Posterior cingulate gyrus (tissue), 11 donors: ENCODE measurements at regions not wholly inside any gene's neighbourhood (a gene's known extent, or its start where the extent isn't known, plus 50 kb on each side); places are given as distances from the start of the nearest gene placed in this dataset.
"Not testable (repeated sequence)": the region's sequence is repeated elsewhere in the genome, so short reads cannot be mapped to it uniquely, and the experiment has no call there.

Source experiments
- DNase-seq, 10 donors: peaks; one replicate each; pipeline versions ENCODE4 v3.0.0 to v3.0.0-alpha.2; 2020 to 2021; ENCODE audit warnings: mixed read lengths in 3 of 10
- intact Hi-C: fragments of 100-400 bp; cut with DNase I; formaldehyde crosslinking; loops from one replicate; pipeline ENCODE4 v1.15.1; 2023

- DNase-seq, result no peak
- intact Hi-C loops, result no loop called here
Measured at GRCh38 chr17:53640808-53641207, 181.9 kb upstream of the KIF2B start.

- intact Hi-C loops, result no loop called here
- DNase-seq, result no peak
Measured at GRCh38 chr17:53635444-53635843, 187.3 kb upstream of the KIF2B start.

- intact Hi-C loops, result no loop called here
- DNase-seq, result no peak
Measured at GRCh38 chr17:53633856-53634255, 188.9 kb upstream of the KIF2B start.

- no peak for DNase-seq
- intact Hi-C loops, result no loop called here
Measured at GRCh38 chr17:53631486-53631885, 191.2 kb upstream of the KIF2B start.

- DNase-seq, result no peak
- intact Hi-C loops, result no loop called here
Measured at GRCh38 chr17:53630638-53631037, 192.1 kb upstream of the KIF2B start.

- DNase-seq, result no peak
- intact Hi-C loops, result no loop called here
Measured at GRCh38 chr17:53630115-53630514, 192.6 kb upstream of the KIF2B start.

- no peak for DNase-seq
- intact Hi-C loops, result no loop called here
Measured at GRCh38 chr17:53629188-53629587, 193.5 kb upstream of the KIF2B start.

GRCh38 chr17:53628011-53628410 lies 194.7 kb upstream of the KIF2B start:
- DNase-seq, result no peak
- intact Hi-C loops, result no loop called here

- no peak for DNase-seq
- intact Hi-C loops, result no loop called here
Measured at GRCh38 chr17:53627511-53627910, 195.2 kb upstream of the KIF2B start.

GRCh38 chr17:53626286-53626685 lies 196.4 kb upstream of the KIF2B start:
- intact Hi-C loops, result no loop called here
- no peak for DNase-seq

GRCh38 chr17:53619025-53619424 lies 203.7 kb upstream of the KIF2B start:
- DNase-seq, result no peak
- intact Hi-C loops, result no loop called here

- intact Hi-C loops, DNase-seq: not testable (repeated sequence)
Measured at GRCh38 chr17:53608208-53608607, 214.5 kb upstream of the KIF2B start.

GRCh38 chr17:53607475-53607874 lies 215.3 kb upstream of the KIF2B start:
- DNase-seq, result no peak
- intact Hi-C loops, result no loop called here

- DNase-seq, result no peak
- intact Hi-C loops, result no loop called here
Measured at GRCh38 chr17:53588317-53588716, 234.4 kb upstream of the KIF2B start.

- intact Hi-C loops, result no loop called here
Measured at GRCh38 chr17:53574038-53574437, 248.7 kb upstream of the KIF2B start.

GRCh38 chr17:53571342-53571741 lies 251.4 kb upstream of the KIF2B start:
- intact Hi-C loops, result no loop called here
- no peak for DNase-seq

More at GRCh38 chr17:53574038-53574437, 248.7 kb upstream of the KIF2B start:
- DNase-seq, result no peak

- intact Hi-C loops, result no loop called here
Measured at GRCh38 chr17:53570731-53571130, 252.0 kb upstream of the KIF2B start.

GRCh38 chr17:53560953-53561352 lies 261.8 kb upstream of the KIF2B start:
- intact Hi-C loops, result no loop called here
- DNase-seq, result no peak

More at GRCh38 chr17:53570731-53571130, 252.0 kb upstream of the KIF2B start:
- DNase-seq, result no peak

GRCh38 chr17:53548252-53548651 lies 274.5 kb upstream of the KIF2B start:
- no peak for DNase-seq
- intact Hi-C loops, result no loop called here

- intact Hi-C loops, result no loop called here
Measured at GRCh38 chr17:53543472-53543871, 279.3 kb upstream of the KIF2B start.

GRCh38 chr17:53538129-53538617 lies 284.6 kb upstream of the KIF2B start:
- DNase-seq, result peak in 1 of 10 donors; percentile 37
- intact Hi-C loops, result no loop called here

More at GRCh38 chr17:53543472-53543871, 279.3 kb upstream of the KIF2B start:
- no peak for DNase-seq

GRCh38 chr17:53527473-53527872 lies 295.3 kb upstream of the KIF2B start:
- DNase-seq, result no peak
- intact Hi-C loops, result no loop called here

GRCh38 chr17:53525590-53525989 lies 297.1 kb upstream of the KIF2B start:
- intact Hi-C loops, result no loop called here
- DNase-seq, result no peak
